Peyer's patch (tissue), 4 donors: ENCODE measurements at regions not wholly inside any gene's neighbourhood (a gene's known extent, or its start where the extent isn't known, plus 50 kb on each side); places are given as distances from the start of the nearest gene placed in this dataset.

Experiments used
- DNase-seq, 3 donors: peaks; one replicate each; pipeline ENCODE4 v3.0.0-alpha.2; 2017 to 2019
- H3K27ac ChIP-seq, 4 donors: fragments of 200-600 bp; sonication (generic); one replicate each; pipeline ENCODE4 v1.5.1; 2016 to 2019
- H3K27me3 ChIP-seq, 2 donors: fragments of 200-600 bp; sonication (generic); one replicate each; pipeline ENCODE4 v1.5.1; 2019
- H3K36me3 ChIP-seq, 3 donors: fragments of 200-600 bp; sonication (generic); one replicate each; pipeline ENCODE4 v1.5.1; 2016 to 2019
- H3K4me1 ChIP-seq, 4 donors: fragments of 200-600 bp; sonication (generic); one replicate each; pipeline ENCODE4 v1.5.1; 2016 to 2019
- H3K4me3 ChIP-seq, 4 donors: fragments of 200-600 bp; sonication (generic); 1 replicate in 3 of 4; 2 replicates in 1 of 4; pipeline ENCODE4 v1.5.1; 2016 to 2019; ENCODE audit warnings: mild to moderate bottlenecking in 1 of 4
- H3K9me3 ChIP-seq, 4 donors: fragments of 200-600 bp; sonication (generic); one replicate each; pipeline ENCODE4 v1.5.1; 2016 to 2019; ENCODE audit warnings: mild to moderate bottlenecking in 1 of 4
- CTCF ChIP-seq, 6 experiments: fragments of 450-650 bp in 4 of 6; fragments of 200-600 bp in 2 of 6; sonication (generic) in 1 of 6; IDR thresholded peaks; one replicate each; pipeline ENCODE4 v1.5.1; 2017 to 2019; ENCODE audit warnings: antibody characterized with exemption in 6 of 6, mild to moderate bottlenecking in 3 of 6, moderate library complexity in 1 of 6
- POLR2A ChIP-seq, 2 donors: fragments of 450-650 bp; IDR thresholded peaks; one replicate each; pipeline ENCODE4 v1.5.1; 2017; ENCODE audit warnings: antibody characterized with exemption in 2 of 2, mild to moderate bottlenecking in 2 of 2, moderate library complexity in 2 of 2

DNA sequence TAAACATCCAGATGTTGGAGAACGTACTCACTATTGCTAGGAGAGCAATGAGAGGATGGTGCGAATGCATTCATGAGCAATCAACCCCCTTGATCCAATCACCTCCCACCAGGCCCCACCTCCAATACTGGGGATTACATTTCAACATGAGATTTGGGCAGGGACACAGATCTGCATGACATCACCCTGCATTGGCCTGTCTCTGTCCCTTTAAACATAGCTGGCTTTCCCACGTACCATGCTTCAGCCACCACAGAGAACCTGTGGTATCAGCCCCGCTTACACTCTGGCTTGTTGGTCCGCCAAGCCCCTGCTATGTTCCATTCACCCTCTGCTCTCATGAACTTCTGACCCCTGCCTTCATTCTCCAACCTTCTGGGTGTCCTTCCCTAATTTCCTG lies 157.5 kb upstream of the E2F8 start:
- no peaks in the 10 kb centered on the region for H3K36me3 ChIP-seq
- no peaks in the 10 kb centered on the region for H3K9me3 ChIP-seq
- no peaks in the 10 kb centered on the region for H3K4me1 ChIP-seq
- H3K27ac ChIP-seq, result peak overlapping the region in 1 of 4 donors; percentile 42
- TF ChIP-seq POLR2A (IDR thresholded peaks at IDR 0.05) (no peak), CTCF (IDR thresholded peaks at IDR 0.05) (no peak)
- H3K4me3 ChIP-seq, result no peak overlapping the region
- DNase-seq, result no peak
- no peaks in the 10 kb centered on the region for H3K27me3 ChIP-seq

- no peaks in the 10 kb centered on the region for H3K27me3 ChIP-seq
- no peak overlapping the region for H3K27ac ChIP-seq
- no peak overlapping the region for H3K4me3 ChIP-seq
- TF ChIP-seq CTCF (IDR thresholded peaks at IDR 0.05), result no peak
- no peak for DNase-seq
- no peaks in the 10 kb centered on the region for H3K4me1 ChIP-seq
- no peaks in the 10 kb centered on the region for H3K9me3 ChIP-seq
- no peaks in the 10 kb centered on the region for H3K36me3 ChIP-seq
Measured at GRCh38 chr11:19395050-19395449, 154.3 kb upstream of the E2F8 start.

DNA sequence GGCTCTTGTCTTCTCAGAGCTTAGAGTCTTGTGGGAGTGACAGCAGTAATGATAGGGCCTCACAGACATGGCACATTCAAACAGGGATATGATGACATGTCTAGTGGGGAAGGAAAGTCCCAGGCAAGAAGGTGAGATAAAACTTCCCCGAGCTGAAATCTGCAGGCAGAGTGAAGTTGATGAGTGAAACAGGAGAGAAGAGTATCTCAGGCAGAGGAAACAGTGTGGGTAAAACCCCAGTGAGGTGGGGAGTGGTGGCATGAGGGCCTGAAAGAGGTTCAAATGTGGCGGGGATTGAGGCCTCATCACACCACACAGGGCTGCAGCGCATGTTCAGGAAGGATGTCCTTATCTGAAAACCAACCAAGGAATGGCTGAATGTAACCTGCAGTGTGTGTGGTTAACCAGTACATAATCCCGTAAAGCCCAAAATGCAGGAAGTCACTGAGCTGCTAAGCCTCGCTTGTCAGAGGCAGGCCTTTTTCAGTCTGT lies 153.8 kb upstream of the E2F8 start:
- H3K4me3 ChIP-seq, result no peak overlapping the region
- H3K27ac ChIP-seq, result no peak overlapping the region
- no peaks in the 10 kb centered on the region for H3K4me1 ChIP-seq
- H3K36me3 ChIP-seq, result no peaks in the 10 kb centered on the region
- no peaks in the 10 kb centered on the region for H3K27me3 ChIP-seq
- DNase-seq, result no peak
- TF ChIP-seq CTCF (IDR thresholded peaks at IDR 0.05) (no peak), POLR2A (IDR thresholded peaks at IDR 0.05) (no peak)
- no peaks in the 10 kb centered on the region for H3K9me3 ChIP-seq

GRCh38 chr11:19393941-19394340 lies 153.2 kb upstream of the E2F8 start:
- TF ChIP-seq POLR2A (IDR thresholded peaks at IDR 0.05), result no peak
- no peak for TF ChIP-seq CTCF (IDR thresholded peaks at IDR 0.05)

GRCh38 chr11:19392847-19393518 lies 152.2 kb upstream of the E2F8 start:
- Histone ChIP-seq H3K9me3 (no peaks in the 10 kb centered on the region), H3K27me3 (no peaks in the 10 kb centered on the region), H3K27ac (no peak overlapping the region), H3K4me1 (no peaks in the 10 kb centered on the region), H3K36me3 (no peaks in the 10 kb centered on the region), H3K4me3 (no peak overlapping the region)
- TF ChIP-seq POLR2A (IDR thresholded peaks at IDR 0.05), result no peak
- no peak for TF ChIP-seq CTCF (IDR thresholded peaks at IDR 0.05)
- DNase-seq, result no peak

More at GRCh38 chr11:19393941-19394340, 153.2 kb upstream of the E2F8 start:
- Histone ChIP-seq H3K4me3 (no peak overlapping the region), H3K4me1 (no peaks in the 10 kb centered on the region), H3K27ac (no peak overlapping the region), H3K9me3 (no peaks in the 10 kb centered on the region), H3K27me3 (no peaks in the 10 kb centered on the region), H3K36me3 (no peaks in the 10 kb centered on the region)
- no peak for DNase-seq
